SK-N-SH (cell line): ENCODE measurements at regions not wholly inside any gene's neighbourhood (a gene's known extent, or its start where the extent isn't known, plus 50 kb on each side); places are given as distances from the start of the nearest gene placed in this dataset.

Experiments used
- CTCF ChIP-seq: fragments of 200-600 bp; sonication (generic); IDR thresholded peaks from 2 replicates; pipeline ENCODE4 v1.6.1; 2017; ENCODE audit warnings: antibody characterized with exemption, mild to moderate bottlenecking, moderate library complexity
- EZH2phosphoT487 ChIP-seq: fragments of 200-600 bp; sonication (generic); IDR thresholded peaks from 2 replicates; pipeline ENCODE4 v1.6.1; 2017; ENCODE audit warnings: low read depth, mixed run types, mild to moderate bottlenecking, antibody characterized with exemption, moderate library complexity, borderline replicate concordance
- GABPA ChIP-seq: IDR thresholded peaks from 2 replicates; pipeline ENCODE4 v1.4.0; 2012; ENCODE audit warnings: low read depth, mild to moderate bottlenecking
- MAX ChIP-seq: IDR thresholded peaks from 2 replicates; pipeline ENCODE4 v1.4.0; 2012; ENCODE audit warnings: low read depth
- NFIC ChIP-seq: IDR thresholded peaks from 2 replicates; pipeline ENCODE4 v1.4.0; 2012; ENCODE audit warnings: borderline replicate concordance
- POLR2AphosphoS5 ChIP-seq: IDR thresholded peaks from 2 replicates; pipeline ENCODE4 v1.6.1; 2012; ENCODE audit warnings: low read depth, low read length
- RCOR1 ChIP-seq: fragments of 150-350 bp; IDR thresholded peaks from 2 replicates; pipeline ENCODE4 v1.6.1; 2017; ENCODE audit warnings: antibody characterized with exemption, low read length
- RFX5 ChIP-seq: IDR thresholded peaks from 2 replicates; pipeline ENCODE4 v1.6.1; 2012; ENCODE audit warnings: mild to moderate bottlenecking, improper control_type of control experiment, low read length
- SIN3A ChIP-seq: IDR thresholded peaks from 2 replicates; pipeline ENCODE4 v1.6.1; 2012; ENCODE audit warnings: low read depth, mild to moderate bottlenecking, low read length, moderate library complexity, borderline replicate concordance
- TAF1 ChIP-seq: IDR thresholded peaks from 2 replicates; pipeline ENCODE4 v1.6.1; 2012; ENCODE audit warnings: low read depth, mild to moderate bottlenecking, low read length, moderate library complexity, borderline replicate concordance
- YY1 ChIP-seq: IDR thresholded peaks from 2 replicates; pipeline ENCODE4 v1.4.0; 2012; ENCODE audit warnings: low read depth, mild to moderate bottlenecking
- TF ChIP-seq, protein P1 (sequence below): IDR thresholded peaks from 2 replicates; pipeline ENCODE4 v1.6.1; 2012; ENCODE audit warnings: mild to moderate bottlenecking, low read depth, low read length, moderate library complexity

GRCh38 chr15:61499376-61499775 lies 270.3 kb upstream of the RORA start:
- TF ChIP-seq, protein P1, sequence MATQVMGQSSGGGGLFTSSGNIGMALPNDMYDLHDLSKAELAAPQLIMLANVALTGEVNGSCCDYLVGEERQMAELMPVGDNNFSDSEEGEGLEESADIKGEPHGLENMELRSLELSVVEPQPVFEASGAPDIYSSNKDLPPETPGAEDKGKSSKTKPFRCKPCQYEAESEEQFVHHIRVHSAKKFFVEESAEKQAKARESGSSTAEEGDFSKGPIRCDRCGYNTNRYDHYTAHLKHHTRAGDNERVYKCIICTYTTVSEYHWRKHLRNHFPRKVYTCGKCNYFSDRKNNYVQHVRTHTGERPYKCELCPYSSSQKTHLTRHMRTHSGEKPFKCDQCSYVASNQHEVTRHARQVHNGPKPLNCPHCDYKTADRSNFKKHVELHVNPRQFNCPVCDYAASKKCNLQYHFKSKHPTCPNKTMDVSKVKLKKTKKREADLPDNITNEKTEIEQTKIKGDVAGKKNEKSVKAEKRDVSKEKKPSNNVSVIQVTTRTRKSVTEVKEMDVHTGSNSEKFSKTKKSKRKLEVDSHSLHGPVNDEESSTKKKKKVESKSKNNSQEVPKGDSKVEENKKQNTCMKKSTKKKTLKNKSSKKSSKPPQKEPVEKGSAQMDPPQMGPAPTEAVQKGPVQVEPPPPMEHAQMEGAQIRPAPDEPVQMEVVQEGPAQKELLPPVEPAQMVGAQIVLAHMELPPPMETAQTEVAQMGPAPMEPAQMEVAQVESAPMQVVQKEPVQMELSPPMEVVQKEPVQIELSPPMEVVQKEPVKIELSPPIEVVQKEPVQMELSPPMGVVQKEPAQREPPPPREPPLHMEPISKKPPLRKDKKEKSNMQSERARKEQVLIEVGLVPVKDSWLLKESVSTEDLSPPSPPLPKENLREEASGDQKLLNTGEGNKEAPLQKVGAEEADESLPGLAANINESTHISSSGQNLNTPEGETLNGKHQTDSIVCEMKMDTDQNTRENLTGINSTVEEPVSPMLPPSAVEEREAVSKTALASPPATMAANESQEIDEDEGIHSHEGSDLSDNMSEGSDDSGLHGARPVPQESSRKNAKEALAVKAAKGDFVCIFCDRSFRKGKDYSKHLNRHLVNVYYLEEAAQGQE: no peak
- no peak for TF ChIP-seq SIN3A
- no peak for TF ChIP-seq EZH2phosphoT487
- no peak for TF ChIP-seq TAF1
- no peak for TF ChIP-seq CTCF
- no peak for TF ChIP-seq MAX
- TF ChIP-seq POLR2AphosphoS5: no peak
- TF ChIP-seq RFX5: no peak
- TF ChIP-seq GABPA: no peak
- TF ChIP-seq YY1: no peak
- no peak for TF ChIP-seq RCOR1
- TF ChIP-seq NFIC: no peak
